D341Med (cell line): ENCODE measurements at regions not wholly inside any gene's neighbourhood (a gene's known extent, or its start where the extent isn't known, plus 50 kb on each side); places are given as distances from the start of the nearest gene placed in this dataset.
"Not testable (repeated sequence)": the region's sequence is repeated elsewhere in the genome, so short reads cannot be mapped to it uniquely, and the experiment has no call there.

Source experiments
- DNase-seq: peaks from one replicate; pipeline ENCODE4 v3.0.0; 2012; ENCODE audit warnings: low spot score

GRCh38 chr3:193803288-193803687 lies 210.3 kb downstream of the OPA1 start:
- no peak for DNase-seq

DNA sequence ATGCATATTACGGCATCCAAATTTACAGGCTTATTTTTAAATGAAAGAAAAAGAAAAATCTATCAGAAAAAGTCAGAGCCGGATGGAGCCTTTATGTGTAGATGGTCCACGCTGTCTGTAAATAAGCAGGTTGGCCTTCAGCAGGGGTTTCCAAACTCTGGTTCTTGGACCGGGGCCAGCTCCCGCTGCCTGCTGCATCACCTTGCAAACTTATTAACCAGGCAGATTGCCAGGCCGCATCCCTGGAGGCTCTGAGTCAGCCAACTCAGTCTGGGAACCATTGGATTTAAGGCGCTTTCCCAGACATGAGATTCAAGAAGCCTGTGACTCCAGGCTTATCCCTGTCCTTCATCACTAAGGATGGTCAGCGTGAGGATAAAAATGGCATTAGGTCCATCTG lies 212.4 kb downstream of the OPA1 start:
- DNase-seq: peak; percentile 72

GRCh38 chr3:193808317-193808716 lies 215.3 kb downstream of the OPA1 start:
- DNase-seq: no peak

- DNase-seq: no peak
Measured at GRCh38 chr3:193809106-193809505, 216.1 kb downstream of the OPA1 start.

- DNase-seq: no peak
Measured at GRCh38 chr3:193812078-193812725, 219.2 kb downstream of the OPA1 start.

DNA sequence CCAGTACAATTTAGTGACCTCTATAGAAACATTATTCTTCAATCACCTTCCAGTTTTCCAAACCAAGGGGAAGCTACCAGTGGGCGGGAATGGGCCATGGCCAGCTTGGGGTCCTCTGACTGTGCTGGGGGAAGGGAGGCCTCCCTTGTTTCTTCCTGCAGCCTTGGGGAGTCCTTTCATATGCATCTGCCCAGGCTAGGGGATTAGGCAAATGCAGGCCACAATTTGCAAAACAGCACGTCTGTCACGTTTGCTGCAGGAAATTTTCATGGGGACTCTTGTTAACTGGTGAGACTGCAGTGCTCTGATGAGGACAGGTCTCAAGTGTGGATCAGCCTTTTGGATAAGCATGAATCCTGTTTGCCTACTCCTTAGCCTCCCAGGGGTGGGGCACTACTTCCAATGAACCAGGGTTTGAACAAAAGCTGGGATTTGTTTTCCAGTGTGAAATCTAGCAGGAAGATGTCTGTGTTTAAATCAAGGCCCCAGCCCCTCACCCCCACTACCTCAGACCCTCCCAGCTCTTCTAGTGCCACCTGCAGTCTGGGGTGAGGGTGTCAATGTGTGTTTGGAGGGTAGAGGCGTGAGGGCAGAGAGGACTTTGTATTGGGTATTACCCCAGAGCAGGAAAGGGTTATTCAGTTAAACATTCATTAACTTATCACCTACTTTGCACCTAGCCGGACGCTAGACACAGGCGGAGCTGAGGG lies 219.9 kb downstream of the OPA1 start:
- DNase-seq: no peak

DNA sequence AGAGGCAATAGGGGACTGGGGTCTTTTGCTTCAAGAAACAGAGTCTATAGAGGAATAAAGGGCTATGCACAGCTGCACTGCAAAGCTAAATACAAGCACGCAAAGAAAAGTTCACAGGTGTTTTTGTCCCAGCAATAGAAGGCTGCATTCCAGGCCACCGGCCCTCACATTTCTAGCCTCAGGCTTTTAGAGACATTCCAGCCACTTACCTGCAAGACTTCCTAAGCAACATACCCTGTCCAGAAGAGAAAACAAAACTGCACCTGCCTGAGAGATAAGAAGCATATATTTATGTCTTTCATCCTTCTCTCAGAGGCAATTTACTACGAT lies 220.5 kb downstream of the OPA1 start:
- no peak for DNase-seq

DNA sequence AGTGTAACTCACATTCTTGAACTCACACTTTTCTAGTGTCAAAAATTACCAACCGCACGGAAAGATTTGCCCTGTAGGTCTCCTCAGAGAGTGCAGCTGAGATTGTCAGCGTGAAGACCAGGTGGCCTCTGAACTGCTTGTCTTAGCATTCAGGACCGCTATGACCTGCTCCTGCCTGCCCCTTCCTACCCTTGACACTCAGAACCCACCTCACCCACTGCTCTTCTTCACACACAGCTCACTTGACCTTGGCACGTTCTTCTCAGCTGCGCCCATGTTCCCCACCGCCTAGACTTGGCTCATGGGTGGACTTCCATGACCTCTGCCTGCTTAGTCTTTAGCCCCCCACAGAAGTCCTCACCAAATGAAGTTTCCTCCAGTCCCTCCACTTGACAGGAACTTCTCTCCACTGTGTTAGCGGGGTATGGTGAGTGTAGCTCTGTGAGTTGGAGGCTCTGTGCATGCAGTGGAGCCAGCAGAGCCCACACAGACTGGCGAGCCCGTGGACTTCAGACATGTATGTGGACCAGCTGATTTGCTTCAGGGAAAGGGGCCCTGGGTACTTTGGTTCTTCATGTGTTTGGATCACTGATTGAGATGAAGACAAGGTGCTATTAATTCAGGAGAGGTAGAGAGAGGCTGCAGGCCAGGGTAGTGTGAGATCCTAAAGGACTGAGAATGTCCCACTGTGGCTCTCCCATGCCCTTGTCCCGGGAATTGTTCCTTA lies 221.3 kb downstream of the OPA1 start:
- DNase-seq: no peak

DNA sequence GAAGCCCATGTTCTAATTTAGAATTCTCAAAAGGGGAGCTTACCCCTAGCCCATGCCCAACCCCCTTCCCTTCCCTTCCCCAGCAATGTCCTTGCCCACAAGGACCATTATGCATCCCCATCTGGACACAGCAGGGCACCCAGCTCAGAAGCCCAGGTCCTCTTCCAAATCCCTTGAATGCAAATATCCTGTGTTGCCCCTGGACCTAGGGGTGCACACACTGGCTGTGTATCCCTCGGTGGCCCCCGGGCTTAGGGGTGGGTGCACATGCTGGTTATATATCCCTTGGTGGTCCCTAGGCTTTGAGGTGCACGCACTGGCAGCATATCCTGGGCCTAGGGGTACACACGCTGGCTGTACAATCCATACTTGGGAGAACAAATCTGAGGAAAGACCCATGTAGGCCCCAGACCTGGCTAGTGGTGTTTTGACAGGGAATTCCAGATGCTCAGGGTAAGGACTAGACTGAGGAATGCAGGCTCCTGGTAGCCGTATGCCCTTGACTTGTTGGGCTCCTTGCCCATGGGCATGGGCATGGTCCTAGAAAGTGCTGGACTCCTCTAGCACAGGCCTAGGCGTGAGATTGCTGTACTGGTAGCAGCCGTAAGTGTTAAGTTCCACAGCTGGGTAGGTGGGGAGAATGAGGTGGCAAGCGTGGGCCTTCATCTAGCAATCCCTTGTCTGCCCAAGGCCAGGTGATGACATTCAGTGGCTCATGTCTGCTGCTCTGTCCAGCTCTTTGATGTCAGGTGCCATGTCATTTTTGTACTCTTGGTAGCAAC lies 222.4 kb downstream of the OPA1 start:
- DNase-seq: no peak

GRCh38 chr3:193816028-193816395 lies 223.0 kb downstream of the OPA1 start:
- DNase-seq: no peak

DNA sequence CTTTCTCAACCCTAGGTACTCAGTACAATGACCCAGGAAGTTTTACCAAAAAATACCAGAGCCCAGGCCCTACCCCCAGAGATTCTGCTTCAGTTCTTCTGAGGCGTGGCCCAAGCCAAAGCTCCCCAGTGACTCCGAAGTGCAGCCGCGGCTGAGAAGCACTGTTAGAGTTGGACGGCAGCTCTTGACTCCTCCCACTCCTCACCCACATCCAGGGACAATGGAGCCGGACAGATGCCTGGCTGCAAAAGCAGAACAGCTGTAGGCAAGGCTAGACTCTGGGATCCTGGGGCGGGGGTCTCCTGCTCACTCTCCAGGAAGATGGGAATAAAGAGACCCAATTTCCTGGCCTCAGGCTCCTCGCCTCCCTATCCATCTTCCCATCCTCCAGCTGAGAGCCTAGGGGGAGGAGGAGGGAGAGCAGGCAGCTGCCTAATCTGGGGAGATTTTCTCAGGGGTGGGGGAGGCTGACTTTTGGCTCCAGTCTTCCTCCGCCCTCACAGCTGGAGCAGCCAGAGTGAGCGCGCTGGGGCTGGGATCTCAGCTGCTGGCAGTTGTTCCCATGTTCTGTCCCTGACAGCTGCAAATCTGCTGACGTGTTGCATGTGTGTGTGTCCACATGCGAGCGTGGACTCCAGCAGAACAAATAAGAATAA lies 223.8 kb downstream of the OPA1 start:
- no peak for DNase-seq

GRCh38 chr3:193819117-193820010 lies 226.4 kb downstream of the OPA1 start:
- DNase-seq: no peak

- DNase-seq: no peak
Measured at GRCh38 chr3:193821151-193821668, 228.2 kb downstream of the OPA1 start.

DNA sequence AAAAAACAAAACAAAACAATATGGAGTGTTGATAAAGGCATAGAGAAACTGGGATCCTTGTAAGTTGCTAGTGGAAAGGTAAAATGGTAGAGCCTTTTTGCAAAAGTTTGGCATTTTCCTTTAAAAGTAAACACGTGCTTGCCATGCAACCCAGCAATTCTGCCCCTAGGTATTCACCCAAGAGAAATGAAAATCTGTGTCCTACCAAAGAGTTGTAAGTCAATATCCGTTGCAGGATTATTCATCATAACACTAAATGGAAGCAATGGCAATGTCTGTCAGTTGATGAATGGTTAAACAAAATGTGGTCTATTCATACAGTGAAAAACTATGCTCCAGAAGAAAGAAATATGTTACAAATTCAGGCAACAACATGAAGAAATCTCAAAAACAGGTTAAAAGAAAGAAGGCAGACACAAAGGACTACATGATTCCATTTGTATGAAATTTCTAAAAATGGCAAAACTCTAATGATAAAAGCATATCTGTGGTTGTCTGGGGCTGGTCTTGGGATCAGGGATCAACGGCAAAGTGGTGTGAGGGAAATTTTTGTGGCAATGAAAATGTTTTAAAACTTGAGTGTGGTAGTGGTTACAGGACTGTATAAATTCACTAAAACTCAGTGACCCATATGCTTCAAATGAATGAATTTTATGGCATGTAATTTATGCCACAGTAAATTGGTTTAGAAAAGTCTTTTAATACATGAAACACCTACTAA lies 229.6 kb downstream of the OPA1 start:
- DNase-seq: no peak

DNA sequence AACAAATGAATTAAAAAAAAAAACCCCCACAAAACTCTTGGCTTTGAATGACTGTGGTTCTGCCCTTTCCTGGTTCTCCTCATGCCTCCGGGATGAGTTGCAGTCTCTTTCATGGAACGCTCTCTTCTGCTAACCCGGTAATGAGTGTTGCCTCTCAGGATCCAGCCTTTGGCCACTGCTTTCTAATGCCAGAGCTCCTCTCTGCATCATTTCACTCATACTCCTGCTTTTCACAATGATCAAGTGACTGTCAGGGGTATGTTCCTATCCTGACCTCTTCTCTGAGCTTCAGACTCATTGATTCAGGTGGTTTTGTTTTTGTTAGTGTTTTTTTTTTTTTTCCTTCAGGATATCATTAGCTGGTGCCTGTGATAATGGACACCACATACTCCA lies 230.2 kb downstream of the OPA1 start:
- DNase-seq: not testable (repeated sequence)

DNA sequence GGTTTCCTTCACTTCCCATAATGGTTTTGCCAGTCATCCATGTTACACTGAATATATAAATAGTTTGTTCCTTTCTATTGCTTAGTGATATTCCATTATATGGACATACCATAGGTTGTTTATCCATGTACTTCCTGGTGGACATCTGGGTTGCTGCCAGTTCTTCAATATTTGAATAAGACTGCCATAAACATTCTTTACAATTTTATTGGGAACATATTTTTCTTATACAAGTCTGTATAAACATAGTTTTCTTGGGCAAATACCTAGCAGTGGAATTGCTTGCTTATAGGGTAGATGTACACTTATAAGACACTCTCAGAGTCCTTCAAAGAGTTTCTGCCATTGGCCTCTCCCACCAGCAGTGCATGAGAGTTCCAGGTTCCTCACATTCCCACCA lies 231.4 kb downstream of the OPA1 start:
- no peak for DNase-seq

DNA sequence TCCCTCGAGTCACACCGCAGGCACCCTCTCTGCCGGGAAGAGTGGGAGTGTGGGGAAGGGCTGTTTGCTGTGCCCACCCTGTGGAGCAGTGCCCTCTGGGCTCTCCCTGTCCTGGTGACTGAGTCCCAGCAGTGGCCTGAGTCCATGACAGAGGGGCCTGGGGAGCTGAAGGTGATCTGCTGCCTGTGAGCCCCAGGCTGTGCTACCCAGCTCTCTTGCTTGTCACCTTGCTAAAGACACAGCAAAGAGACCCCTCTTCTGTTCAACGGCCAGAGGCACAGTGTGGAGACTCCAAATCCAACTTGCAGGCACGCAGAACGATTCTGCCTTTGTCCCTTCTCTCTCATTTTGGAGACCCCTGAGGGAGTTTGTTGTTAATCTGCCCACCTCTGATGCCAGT lies 232.6 kb downstream of the OPA1 start:
- DNase-seq: no peak

DNA sequence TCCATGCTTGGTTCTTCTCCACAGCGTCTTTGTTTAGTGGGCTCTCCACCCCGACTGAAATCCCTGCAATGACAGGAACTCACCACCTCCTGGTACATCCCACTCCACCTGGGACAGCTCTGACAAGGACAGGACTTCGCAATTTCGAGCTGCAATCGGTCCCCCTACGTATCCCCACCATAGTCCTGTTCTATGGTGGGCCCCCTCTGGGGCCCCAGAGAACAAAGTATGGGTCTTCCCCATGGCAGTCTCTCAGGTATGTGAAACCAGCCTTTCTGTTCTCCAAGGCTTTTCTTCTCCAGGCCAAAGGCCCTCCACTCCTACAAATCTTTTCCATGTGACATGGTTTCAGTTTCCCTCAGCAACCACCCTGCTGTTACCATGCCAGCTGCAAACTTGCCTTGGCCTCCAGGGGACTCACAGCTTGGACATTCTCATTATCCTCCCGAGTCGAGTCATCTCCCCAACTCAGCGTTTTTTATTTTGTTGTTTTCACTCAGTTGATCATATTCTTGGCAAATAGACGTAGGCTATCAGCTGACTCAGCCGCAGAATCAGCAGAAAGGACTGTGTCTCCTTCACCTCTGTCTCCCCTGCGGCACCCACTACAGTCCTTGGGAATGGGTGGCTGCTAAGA lies 233.3 kb downstream of the OPA1 start:
- no peak for DNase-seq

DNA sequence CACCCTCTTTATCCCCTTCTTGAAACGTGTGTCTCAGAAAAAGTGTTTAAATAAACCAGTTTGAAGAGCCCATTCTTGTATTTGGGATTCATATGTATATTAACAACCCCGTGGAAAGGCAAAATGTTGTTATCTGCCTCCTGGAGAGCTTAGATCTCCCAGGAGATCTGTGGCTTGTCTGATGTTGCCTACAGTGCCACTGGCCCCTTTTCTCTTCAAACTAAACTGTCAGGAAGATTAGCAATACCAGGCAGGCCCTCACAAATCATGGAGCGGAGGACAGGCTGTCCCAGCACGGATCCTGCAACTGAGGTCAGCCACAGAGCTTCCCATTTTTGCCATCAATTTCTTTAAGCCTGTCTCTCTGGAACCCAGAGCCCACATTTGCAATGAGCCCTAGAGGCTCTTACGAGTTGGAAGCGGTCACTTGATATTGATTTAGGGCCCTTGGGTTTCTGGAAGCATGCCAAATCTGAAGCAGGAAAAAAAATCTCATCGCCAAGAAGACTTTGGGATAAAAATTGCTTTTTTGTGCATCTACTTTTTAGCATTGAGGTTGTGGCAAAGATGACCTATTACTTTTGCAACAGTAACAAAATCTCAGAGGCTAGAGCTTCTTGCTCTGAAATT lies 234.1 kb downstream of the OPA1 start:
- no peak for DNase-seq
